Body of pancreas (tissue), 4 donors: ENCODE measurements at regions not wholly inside any gene's neighbourhood (a gene's known extent, or its start where the extent isn't known, plus 50 kb on each side); places are given as distances from the start of the nearest gene placed in this dataset.

ENCODE experiments used
- POLR2A ChIP-seq, 3 donors: fragments of 450-650 bp; IDR thresholded peaks; one replicate each; pipeline ENCODE4 v1.6.1; 2016; ENCODE audit warnings: antibody characterized with exemption in 3 of 3, mild to moderate bottlenecking in 2 of 3
- TF ChIP-seq, protein P1 (sequence below), 7 experiments: fragments of 450-650 bp in 4 of 7; fragments of 200-600 bp in 3 of 7; sonication (generic) in 3 of 7; IDR thresholded peaks; one replicate each; pipeline ENCODE4 v1.5.1; 2016 to 2019; ENCODE audit warnings: antibody characterized with exemption in 7 of 7

DNA sequence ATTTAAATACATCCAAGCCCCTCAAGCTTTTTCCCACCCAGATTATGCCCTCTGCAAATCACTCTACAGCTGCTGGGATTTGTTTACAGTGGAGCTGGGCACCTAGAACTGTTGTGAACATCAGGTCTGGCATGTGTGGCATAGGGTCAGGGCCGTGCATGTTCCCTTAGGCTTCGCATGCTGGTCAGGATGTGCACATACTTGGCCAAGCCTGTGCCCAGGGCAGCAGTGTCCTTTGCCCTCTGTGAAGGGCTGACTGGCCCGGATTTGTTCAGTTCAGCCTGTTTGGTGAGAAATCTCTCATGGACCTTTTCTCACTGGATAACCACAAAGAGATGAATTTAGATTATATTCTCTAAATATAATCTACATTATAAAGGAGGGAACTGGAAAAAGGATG lies 471.9 kb downstream of the TRIML1 start:
- TF ChIP-seq, protein P1, sequence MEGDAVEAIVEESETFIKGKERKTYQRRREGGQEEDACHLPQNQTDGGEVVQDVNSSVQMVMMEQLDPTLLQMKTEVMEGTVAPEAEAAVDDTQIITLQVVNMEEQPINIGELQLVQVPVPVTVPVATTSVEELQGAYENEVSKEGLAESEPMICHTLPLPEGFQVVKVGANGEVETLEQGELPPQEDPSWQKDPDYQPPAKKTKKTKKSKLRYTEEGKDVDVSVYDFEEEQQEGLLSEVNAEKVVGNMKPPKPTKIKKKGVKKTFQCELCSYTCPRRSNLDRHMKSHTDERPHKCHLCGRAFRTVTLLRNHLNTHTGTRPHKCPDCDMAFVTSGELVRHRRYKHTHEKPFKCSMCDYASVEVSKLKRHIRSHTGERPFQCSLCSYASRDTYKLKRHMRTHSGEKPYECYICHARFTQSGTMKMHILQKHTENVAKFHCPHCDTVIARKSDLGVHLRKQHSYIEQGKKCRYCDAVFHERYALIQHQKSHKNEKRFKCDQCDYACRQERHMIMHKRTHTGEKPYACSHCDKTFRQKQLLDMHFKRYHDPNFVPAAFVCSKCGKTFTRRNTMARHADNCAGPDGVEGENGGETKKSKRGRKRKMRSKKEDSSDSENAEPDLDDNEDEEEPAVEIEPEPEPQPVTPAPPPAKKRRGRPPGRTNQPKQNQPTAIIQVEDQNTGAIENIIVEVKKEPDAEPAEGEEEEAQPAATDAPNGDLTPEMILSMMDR (IDR thresholded peaks at IDR 0.05) = no peak
- no peak for TF ChIP-seq POLR2A (IDR thresholded peaks at IDR 0.05)
